HG03432 (cell line): ENCODE measurements at regions not wholly inside any gene's neighbourhood (a gene's known extent, or its start where the extent isn't known, plus 50 kb on each side); places are given as distances from the start of the nearest gene placed in this dataset.

Experiments
- ATAC-seq: cut with Tn5 transposase; IDR thresholded peaks from one replicate; pipeline ENCODE4 v1.9.1; 2021; ENCODE audit warnings: mild to moderate bottlenecking, moderate library complexity; ENCODE audit not compliant: unreplicated experiment

GRCh38 chrX:9191392-9191791 is 157.5 kb upstream of the FAM9B start:
- ATAC-seq = no peak

DNA sequence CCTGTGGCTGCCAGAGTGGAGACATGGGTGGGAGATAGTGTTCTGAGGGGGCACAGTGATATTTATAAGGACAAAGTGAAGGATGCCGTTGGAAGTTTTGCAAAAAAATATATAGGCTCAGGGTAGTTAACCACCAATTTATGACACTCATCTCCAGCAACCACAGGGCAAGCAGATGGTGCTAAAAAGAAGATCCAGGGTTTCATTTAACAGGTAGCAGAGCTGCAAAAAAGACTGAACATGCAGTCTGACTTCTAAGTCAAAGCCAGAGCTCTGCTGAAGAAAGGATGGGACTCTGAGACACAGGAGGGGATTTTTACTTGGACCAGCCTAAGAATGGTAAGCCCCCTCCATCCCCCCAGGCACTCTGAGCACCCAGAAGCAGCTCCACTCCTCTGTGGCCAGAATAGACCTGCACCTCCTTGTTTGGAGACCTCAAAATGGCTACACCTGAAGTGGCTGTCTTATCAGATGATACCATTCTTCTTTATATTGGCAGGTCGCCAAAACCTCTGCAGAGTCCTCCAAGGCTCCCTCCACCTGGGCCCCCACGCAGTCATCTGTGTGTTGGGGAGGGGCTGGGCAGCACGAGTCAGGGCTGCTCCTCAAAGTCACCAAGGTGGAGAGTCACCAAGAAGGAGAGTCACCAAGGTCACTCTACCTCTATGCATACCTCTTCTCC is 161.4 kb upstream of the FAM9B start:
- no peak for ATAC-seq

GRCh38 chrX:9196961-9197640 is 163.2 kb upstream of the FAM9B start:
- no peak for ATAC-seq

DNA sequence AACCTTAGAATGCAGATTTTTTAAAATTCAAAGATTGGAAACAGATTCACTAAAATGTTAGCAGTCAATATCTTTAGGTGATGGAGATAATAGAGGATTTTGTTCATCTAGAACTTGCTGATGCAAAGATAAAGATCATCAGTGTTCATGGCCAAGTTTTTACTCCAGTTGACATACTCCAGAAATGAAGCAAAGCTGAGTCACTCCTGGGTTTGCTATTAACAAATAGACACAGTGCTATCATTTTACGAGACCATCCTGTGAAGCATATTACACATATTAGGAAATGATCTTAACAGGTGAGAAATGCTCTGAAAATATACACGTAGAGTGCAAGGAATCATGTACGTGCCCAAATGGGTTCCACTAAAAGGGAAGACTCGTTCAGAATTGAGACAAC is 170.6 kb upstream of the FAM9B start:
- ATAC-seq = no peak

DNA sequence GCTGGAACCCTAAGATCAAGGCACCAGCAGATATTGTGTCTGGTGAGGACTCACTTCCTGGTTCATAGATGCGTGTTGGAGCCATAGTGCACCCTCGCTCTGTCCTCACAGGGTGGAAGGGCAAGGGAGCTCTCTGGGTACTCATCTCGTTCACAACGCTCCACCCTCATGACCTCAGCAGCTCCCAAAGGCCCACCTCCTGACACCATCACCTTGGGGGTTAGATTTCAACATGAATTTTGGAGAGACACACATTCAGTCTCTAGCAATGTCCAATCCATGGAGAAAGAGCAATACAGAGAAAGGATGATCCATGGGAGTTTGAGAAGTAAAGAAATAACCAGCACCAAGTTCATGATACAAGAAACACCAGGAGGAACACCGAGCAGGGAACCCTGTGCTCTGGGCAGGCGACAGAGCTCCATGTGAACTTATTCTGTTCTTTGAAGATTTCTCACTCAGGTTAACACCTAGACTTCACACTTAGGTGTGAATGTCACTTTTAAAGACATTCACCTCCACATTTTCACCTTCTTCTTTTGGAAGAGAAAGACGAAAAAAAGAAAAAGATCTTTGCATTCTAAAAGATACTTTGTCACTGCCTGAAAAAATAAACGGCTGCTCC is 171.8 kb upstream of the FAM9B start:
- ATAC-seq = no peak

GRCh38 chrX:9207142-9207541 is 173.2 kb upstream of the FAM9B start:
- no peak for ATAC-seq

DNA sequence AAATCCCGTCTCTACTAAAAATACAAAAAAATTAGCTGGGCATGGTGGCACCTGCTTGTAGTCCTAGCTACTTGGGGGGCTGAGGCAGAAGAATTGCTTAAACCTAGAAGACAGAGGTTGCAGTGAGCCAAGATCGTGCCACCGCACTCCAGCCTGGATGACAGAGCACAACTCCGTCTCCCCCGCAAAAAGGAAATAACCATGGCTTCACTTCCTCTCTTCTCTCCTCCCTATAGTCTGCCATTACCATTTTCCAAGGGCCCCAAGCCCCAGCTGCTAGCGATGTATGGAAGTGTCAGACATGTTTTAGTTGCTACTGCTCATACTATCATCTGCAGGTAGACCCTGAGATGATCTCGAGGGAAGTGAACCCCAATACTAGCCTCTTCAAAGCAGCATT is 177.3 kb upstream of the FAM9B start:
- no peak for ATAC-seq

- ATAC-seq = no peak
Observed at GRCh38 chrX:9221781-9222180, 187.9 kb upstream of the FAM9B start.

DNA sequence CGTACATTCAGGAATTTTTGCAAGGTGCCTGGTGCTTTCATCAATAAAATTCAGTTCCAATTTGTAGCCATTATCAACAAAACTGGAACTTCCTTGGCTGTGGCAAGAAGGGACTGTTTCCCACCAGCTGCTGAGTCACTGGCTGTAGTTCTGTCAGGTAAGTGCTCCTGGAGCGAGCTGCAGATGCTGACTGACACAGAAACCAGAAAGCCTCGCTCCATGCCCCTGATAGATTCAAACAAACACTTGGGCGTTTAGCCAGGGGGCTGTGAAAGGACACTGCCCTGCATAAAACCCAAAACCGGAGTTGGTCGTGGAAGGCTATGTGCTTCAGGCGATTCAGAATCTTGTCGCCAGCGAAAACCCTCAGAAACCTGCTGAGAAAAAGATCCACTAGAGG is 188.4 kb upstream of the FAM9B start:
- ATAC-seq = no peak

GRCh38 chrX:9227276-9227675 is 193.3 kb upstream of the FAM9B start:
- no peak for ATAC-seq

GRCh38 chrX:9231491-9231890 is 197.6 kb upstream of the FAM9B start:
- ATAC-seq = no peak

- ATAC-seq = no peak
Observed at GRCh38 chrX:9233141-9233540, 199.2 kb upstream of the FAM9B start.

- ATAC-seq = no peak
Observed at GRCh38 chrX:9234315-9234714, 200.4 kb upstream of the FAM9B start.

DNA sequence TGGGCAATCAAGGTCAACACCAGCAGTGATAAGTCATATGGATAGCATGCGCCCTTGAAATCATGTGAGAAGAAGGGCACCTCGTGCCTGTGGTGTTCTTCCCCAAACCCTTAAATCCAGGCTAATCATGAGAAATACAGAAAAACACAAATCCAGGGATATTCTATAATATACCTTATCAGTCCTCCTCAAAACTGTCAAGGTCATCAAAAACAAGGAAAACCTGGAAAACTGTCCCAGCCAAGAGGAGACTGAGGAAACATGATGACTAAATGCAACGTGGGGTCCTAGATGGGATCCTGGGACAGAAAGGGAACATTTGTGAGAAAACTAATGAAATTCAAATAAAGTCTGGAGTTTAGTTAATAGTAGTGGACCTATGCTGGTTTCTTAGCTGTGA is 201.8 kb upstream of the FAM9B start:
- no peak for ATAC-seq

GRCh38 chrX:9240956-9241355 is 207.0 kb upstream of the FAM9B start:
- no peak for ATAC-seq

- ATAC-seq = no peak
Observed at GRCh38 chrX:9241427-9241826, 207.5 kb upstream of the FAM9B start.

DNA sequence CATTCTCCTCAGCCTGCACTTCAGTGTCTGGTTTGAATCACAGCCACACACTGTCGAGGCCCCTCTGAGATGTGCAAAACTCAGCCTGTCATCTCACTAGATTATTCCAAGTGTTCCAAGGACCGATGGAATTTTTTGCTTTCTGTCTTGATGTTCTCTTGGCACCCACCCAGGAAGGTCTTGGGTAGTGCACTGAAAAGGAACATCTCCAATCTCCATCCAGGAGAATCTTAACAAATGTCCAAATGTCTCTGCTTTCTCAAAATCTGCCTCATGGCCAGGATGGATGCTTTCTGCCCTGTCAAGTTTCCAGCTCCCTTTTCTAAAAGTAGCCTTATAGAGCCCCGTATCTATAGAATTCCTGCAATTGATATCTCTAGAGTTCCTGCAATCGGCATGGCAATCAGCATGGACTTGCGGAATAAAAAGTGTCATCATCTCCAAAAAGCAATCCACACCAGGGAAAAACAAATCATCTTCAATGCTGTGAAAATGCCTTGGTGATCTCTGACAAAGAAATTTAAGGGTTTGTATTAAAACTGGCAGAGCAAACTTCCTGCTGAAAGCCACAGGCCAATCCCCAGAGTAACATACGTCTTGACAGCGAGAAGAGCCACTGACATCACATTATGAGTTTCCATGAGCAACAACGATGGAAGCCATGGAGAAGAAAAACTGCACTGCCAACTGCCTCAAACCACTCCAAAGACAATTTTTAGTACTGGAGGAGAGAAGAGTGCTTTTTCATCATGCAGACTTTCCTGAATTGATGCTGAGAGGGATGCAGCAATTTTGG is 215.3 kb upstream of the FAM9B start:
- ATAC-seq = no peak

DNA sequence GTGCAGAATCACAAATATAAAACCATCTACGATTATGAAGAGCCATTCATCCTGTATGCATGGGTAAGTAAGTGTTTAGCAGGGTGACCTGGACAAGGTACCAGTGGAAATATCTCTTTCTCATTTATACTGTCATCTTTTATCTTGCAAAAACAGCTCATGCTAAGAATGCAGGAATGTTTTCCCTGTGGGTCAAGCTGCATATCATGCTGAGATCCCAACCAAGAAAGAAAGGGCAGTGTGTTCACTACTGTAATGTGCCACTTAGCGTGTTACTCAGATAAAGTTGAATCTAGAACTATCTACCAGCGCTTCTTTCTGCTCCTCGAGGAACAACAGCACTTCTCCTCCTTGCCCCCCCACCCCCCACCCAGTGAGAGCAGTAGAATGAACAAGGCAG is 212.7 kb upstream of the TBL1X start:
- no peak for ATAC-seq

- no peak for ATAC-seq
Observed at GRCh38 chrX:9253211-9253610, 211.6 kb upstream of the TBL1X start.

- no peak for ATAC-seq
Observed at GRCh38 chrX:9257718-9258420, 207.0 kb upstream of the TBL1X start.
